Panc1 (cell line): ENCODE measurements at regions not wholly inside any gene's neighbourhood (a gene's known extent, or its start where the extent isn't known, plus 50 kb on each side); places are given as distances from the start of the nearest gene placed in this dataset.

Source experiments
- ATAC-seq: fragments of 200-7000 bp; cut with Tn5 transposase; 2 replicates; pipeline ENCODE4 v1.9.1; 2020; ENCODE audit warnings: mild to moderate bottlenecking, moderate library complexity
- BruUV-seq: library from RNA; stranded (reverse); fragments of 400-500 nt; replicated peaks from 2 replicates; lab custom pipeline; 2021; lab: Mats Ljungman, UMichigan
- CTCF ChIA-PET: fragments of 300-600 bp; sonication (Branson Sonifier 250); formaldehyde crosslinking; loops from one replicate; lab custom pipeline; 2022; ENCODE audit warnings: antibody characterized with exemption; lab: Charles Lee
- POLR2A ChIA-PET: fragments of 300-600 bp; sonication (Branson Sonifier 250); formaldehyde crosslinking; loops from one replicate; lab custom pipeline; 2022; ENCODE audit warnings: antibody characterized with exemption; lab: Charles Lee
- DNase-seq: peaks from one replicate; pipeline ENCODE4 v3.0.0-alpha.2; 2010; ENCODE audit warnings: low read depth, low spot score
- H3K27ac ChIP-seq: 2 replicates; pipeline ENCODE4 v1.5.1; 2011; ENCODE audit warnings: mild to moderate bottlenecking, low read length, inconsistent platforms
- H3K27me3 ChIP-seq: fragments of 200-500 bp; sonication (Bioruptor generic); 2 replicates; pipeline ENCODE4 v1.6.0; 2014; ENCODE audit warnings: low read length, inconsistent platforms; ENCODE audit not compliant: control insufficient read depth, insufficient read depth
- H3K36me3 ChIP-seq: fragments of 200-500 bp; sonication (Bioruptor generic); 2 replicates; pipeline ENCODE4 v1.5.1; 2014; ENCODE audit warnings: inconsistent platforms, mild to moderate bottlenecking, low read length, moderate library complexity; ENCODE audit not compliant: control insufficient read depth, insufficient read depth
- H3K4me1 ChIP-seq: 2 replicates; pipeline ENCODE4 v1.5.1; 2011; ENCODE audit warnings: inconsistent platforms, mild to moderate bottlenecking, low read length, moderate library complexity; ENCODE audit not compliant: control insufficient read depth, insufficient read depth
- H3K4me3 ChIP-seq, 2 experiments: 2 replicates each; pipeline ENCODE4 v1.5.1; 2011 to 2012; ENCODE audit warnings: low read depth in 2 of 2, low read length in 2 of 2, mild to moderate bottlenecking in 2 of 2, inconsistent platforms in 1 of 2, moderate library complexity in 1 of 2
- H3K9me3 ChIP-seq: fragments of 200-500 bp; sonication (Bioruptor generic); 2 replicates; pipeline ENCODE4 v1.5.1; 2014; ENCODE audit warnings: low read depth, mild to moderate bottlenecking, inconsistent platforms, low read length, moderate library complexity; ENCODE audit not compliant: control insufficient read depth, insufficient read depth
- POLR2AphosphoS5 ChIP-seq: IDR thresholded peaks from 2 replicates; pipeline ENCODE4 v1.6.1; 2012; ENCODE audit warnings: mild to moderate bottlenecking, low read depth, low read length, moderate library complexity
- SIN3A ChIP-seq: IDR thresholded peaks from 2 replicates; pipeline ENCODE4 v1.6.1; 2012; ENCODE audit warnings: low read depth, mild to moderate bottlenecking, low read length, moderate library complexity, borderline replicate concordance; ENCODE audit not compliant: insufficient read depth
- TCF7L2 ChIP-seq: IDR thresholded peaks from 2 replicates; pipeline ENCODE4 v1.6.1; 2011; ENCODE audit warnings: mild to moderate bottlenecking, low read depth, low read length, inconsistent platforms
- in situ Hi-C: cut with HindIII; loops from 2 replicates; pipeline ENCODE4 v1.10.0; 2016; ENCODE audit warnings: low sequenced_read_pairs, low pct_unique_long_range_greater_than_20kb
- intact Hi-C: fragments of 100-400 bp; cut with micrococcal nuclease; formaldehyde crosslinking; loops from one replicate; pipeline ENCODE4 v1.10.0; 2022; ENCODE audit not compliant: unreplicated experiment
- TF ChIP-seq, protein P1 (sequence below): fragments of 450-650 bp; IDR thresholded peaks from 2 replicates; pipeline ENCODE4 v1.5.1; 2017; ENCODE audit warnings: mild to moderate bottlenecking
- TF ChIP-seq, protein P2 (sequence below), 2 experiments: IDR thresholded peaks; 2 replicates each; pipeline ENCODE4 v1.6.1; 2011 to 2012; ENCODE audit warnings: low read depth in 2 of 2, control low read depth in 1 of 2, low read length in 1 of 2, mild to moderate bottlenecking in 1 of 2, moderate library complexity in 1 of 2; ENCODE audit not compliant: insufficient read depth in 1 of 2

DNA sequence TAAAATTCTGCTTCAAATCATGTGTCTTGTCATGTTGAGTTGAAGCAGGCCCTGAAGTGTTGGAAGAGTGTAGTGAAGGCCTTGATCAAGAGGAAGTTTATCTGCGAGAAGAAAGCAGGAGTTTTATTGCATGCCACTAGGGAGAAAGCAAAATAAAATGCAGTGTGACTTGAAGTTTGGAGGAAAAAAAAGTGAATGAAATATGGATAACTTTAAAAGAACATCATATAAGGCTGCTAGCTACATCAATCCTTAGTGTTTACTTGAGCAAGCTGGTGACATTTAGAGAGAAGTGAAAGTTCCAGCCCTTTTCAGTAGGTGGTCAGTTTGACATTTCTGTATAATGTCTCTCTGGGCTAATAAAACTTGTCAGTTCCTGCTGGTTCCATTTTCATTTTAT, 841.1 kb downstream of the TMTC2 start:
- H3K27me3 ChIP-seq = no peaks in the 10 kb centered on the region
- in situ Hi-C loops (no loop called here), intact Hi-C loops (no loop called here)
- CTCF ChIA-PET = no interaction called here
- no TSS peak for BruUV-seq
- H3K9me3 ChIP-seq = no peaks in the 10 kb centered on the region
- no peak overlapping the region for H3K4me3 ChIP-seq
- H3K4me1 ChIP-seq = no peaks in the 10 kb centered on the region
- no peaks in the 10 kb centered on the region for H3K36me3 ChIP-seq
- DNase-seq (no peak), ATAC-seq (no peak)
- H3K27ac ChIP-seq = no peak overlapping the region
- no peak for TF ChIP-seq POLR2AphosphoS5
- TF ChIP-seq, protein P1, sequence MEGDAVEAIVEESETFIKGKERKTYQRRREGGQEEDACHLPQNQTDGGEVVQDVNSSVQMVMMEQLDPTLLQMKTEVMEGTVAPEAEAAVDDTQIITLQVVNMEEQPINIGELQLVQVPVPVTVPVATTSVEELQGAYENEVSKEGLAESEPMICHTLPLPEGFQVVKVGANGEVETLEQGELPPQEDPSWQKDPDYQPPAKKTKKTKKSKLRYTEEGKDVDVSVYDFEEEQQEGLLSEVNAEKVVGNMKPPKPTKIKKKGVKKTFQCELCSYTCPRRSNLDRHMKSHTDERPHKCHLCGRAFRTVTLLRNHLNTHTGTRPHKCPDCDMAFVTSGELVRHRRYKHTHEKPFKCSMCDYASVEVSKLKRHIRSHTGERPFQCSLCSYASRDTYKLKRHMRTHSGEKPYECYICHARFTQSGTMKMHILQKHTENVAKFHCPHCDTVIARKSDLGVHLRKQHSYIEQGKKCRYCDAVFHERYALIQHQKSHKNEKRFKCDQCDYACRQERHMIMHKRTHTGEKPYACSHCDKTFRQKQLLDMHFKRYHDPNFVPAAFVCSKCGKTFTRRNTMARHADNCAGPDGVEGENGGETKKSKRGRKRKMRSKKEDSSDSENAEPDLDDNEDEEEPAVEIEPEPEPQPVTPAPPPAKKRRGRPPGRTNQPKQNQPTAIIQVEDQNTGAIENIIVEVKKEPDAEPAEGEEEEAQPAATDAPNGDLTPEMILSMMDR = no peak
- no peak for TF ChIP-seq SIN3A
- TF ChIP-seq, protein P2, sequence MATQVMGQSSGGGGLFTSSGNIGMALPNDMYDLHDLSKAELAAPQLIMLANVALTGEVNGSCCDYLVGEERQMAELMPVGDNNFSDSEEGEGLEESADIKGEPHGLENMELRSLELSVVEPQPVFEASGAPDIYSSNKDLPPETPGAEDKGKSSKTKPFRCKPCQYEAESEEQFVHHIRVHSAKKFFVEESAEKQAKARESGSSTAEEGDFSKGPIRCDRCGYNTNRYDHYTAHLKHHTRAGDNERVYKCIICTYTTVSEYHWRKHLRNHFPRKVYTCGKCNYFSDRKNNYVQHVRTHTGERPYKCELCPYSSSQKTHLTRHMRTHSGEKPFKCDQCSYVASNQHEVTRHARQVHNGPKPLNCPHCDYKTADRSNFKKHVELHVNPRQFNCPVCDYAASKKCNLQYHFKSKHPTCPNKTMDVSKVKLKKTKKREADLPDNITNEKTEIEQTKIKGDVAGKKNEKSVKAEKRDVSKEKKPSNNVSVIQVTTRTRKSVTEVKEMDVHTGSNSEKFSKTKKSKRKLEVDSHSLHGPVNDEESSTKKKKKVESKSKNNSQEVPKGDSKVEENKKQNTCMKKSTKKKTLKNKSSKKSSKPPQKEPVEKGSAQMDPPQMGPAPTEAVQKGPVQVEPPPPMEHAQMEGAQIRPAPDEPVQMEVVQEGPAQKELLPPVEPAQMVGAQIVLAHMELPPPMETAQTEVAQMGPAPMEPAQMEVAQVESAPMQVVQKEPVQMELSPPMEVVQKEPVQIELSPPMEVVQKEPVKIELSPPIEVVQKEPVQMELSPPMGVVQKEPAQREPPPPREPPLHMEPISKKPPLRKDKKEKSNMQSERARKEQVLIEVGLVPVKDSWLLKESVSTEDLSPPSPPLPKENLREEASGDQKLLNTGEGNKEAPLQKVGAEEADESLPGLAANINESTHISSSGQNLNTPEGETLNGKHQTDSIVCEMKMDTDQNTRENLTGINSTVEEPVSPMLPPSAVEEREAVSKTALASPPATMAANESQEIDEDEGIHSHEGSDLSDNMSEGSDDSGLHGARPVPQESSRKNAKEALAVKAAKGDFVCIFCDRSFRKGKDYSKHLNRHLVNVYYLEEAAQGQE (IDR thresholded peaks at IDR 0.05; ENCODE audit: insufficient read depth in 1 of 2, low read depth in 2 of 2, low read length in 1 of 2) = no peak
- no peak for TF ChIP-seq TCF7L2
- POLR2A ChIA-PET = no interaction called here

DNA sequence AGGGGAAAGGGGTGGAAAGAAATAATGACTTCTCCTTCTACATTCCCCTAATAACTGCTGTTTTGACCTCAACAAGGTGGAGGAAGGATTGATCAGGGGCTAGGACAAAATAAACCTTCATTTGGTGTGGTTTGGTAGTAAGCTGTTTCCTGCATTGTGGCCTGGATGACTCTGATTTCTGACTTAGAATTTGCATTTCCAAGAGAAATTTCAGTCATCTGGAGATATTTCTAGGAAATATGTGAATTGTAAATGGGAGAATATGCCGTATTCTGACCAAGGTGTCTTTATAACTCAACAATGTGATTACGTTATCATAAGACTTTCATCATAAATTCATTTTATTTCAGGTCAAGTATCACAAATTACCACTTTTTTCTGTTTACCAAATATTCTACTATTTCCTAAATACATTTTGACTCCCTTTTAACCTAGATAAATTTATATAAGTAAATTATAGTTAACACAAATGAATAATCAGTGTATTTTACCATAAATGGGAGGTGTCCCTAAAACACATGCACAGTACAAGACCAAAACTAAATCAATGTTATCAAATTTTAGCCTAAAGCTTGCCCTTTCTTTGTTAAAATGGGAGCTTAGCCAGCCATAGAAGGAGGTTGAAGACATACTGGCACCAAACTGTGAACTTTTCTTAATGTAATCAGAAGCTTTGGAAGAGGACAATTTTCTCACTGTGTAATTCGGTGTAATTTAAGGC, 828.8 kb downstream of the TMTC2 start:
- ATAC-seq = no peak
- no peak overlapping the region for H3K27ac ChIP-seq
- POLR2A ChIA-PET = no interaction called here

More for the DNA sequence above, 828.8 kb downstream of the TMTC2 start:
- TF ChIP-seq SIN3A (no peak), TCF7L2 (no peak), POLR2AphosphoS5 (no peak)
- TF ChIP-seq, protein P2 (IDR thresholded peaks at IDR 0.05; ENCODE audit: insufficient read depth in 1 of 2, low read depth in 2 of 2, low read length in 1 of 2) = no peak
- TF ChIP-seq, protein P1 = no peak
- in situ Hi-C loops = no loop called here
- Histone ChIP-seq H3K36me3 (no peaks in the 10 kb centered on the region), H3K4me3 (no peak overlapping the region), H3K27me3 (no peaks in the 10 kb centered on the region), H3K9me3 (no peaks in the 10 kb centered on the region), H3K4me1 (no peaks in the 10 kb centered on the region)
- CTCF ChIA-PET = no interaction called here
- no TSS peak for BruUV-seq
- intact Hi-C loops = no loop called here
- no peak for DNase-seq
